NK-92 treated with Interleukin-12 subunit alpha and Interleukin-12 subunit beta, amount 100 ng/mL, for 24 hours (cell line): ENCODE measurements at regions not wholly inside any gene's neighbourhood (a gene's known extent, or its start where the extent isn't known, plus 50 kb on each side); places are given as distances from the start of the nearest gene placed in this dataset.

Source experiments
- DNase-seq: peaks from one replicate; lab custom pipeline; 2025; lab: John Stamatoyannopoulos, UW

DNA sequence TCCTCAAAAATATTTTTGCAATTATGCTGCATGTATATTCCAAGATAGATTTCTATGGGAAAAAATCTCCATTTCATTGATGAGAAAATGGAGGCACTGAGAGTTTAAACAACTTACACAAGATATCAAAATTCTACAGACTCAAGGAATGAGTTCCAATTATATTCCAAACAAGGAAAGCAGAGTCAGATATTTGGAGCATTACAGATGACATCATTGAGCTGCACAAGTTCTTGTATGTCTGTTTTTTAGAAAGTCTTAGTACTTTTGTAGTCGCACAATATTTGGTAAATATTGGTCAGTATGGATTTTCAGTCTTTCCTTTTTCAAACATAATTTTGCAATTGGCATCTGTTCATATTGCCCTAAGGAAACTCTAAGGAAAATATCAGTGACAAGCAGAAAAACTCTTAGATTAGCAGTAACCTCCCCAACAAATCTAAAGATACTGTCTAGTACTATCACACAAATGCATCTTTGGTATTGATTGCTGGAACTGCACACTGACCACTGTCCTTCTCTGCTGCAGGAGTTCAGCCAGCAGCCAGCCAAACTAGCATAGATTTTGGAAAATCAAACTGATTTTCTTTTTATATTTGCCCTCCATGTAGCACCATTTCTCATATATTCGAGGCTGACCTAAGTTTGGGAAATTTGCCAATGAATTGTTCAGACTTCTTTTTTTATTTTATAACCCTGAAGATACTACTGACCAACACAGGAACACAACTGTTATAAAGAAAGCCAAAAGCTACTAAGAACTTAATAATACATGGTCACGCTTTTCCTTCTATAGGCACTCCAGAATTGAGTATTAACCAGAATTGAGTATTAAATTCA is 51.7 kb upstream of the TBX18 start:
- no peak for DNase-seq
